ENCODE measurements at regions not wholly inside any gene's neighbourhood (a gene's known extent, or its start where the extent isn't known, plus 50 kb on each side); places are given as distances from the start of the nearest gene placed in this dataset.

DNA sequence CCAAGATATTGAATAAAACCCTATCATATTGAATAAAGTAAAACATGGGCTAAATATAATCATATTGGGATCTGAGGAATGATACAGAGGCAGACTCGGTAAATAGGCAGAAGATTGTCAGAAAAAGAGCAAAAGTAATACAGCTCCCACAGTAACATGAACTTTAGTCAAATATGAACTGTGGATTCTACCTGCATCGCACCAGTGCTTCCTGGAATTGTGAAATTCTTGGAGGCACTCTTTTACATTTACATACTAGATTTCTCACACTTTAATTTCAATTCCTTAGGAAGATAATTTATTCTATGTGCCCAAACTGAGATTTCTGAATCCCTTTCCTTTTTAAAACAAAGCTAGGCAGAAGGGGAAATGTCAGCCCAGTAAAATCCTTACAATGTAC is 325.1 kb upstream of the SLC39A10 start (continued):
- TF ChIP-seq YY1 (IDR thresholded peaks at IDR 0.05; ENCODE audit: low read depth, low read length) = no peak
- TF ChIP-seq, protein P1, sequence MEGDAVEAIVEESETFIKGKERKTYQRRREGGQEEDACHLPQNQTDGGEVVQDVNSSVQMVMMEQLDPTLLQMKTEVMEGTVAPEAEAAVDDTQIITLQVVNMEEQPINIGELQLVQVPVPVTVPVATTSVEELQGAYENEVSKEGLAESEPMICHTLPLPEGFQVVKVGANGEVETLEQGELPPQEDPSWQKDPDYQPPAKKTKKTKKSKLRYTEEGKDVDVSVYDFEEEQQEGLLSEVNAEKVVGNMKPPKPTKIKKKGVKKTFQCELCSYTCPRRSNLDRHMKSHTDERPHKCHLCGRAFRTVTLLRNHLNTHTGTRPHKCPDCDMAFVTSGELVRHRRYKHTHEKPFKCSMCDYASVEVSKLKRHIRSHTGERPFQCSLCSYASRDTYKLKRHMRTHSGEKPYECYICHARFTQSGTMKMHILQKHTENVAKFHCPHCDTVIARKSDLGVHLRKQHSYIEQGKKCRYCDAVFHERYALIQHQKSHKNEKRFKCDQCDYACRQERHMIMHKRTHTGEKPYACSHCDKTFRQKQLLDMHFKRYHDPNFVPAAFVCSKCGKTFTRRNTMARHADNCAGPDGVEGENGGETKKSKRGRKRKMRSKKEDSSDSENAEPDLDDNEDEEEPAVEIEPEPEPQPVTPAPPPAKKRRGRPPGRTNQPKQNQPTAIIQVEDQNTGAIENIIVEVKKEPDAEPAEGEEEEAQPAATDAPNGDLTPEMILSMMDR (IDR thresholded peaks at IDR 0.05; ENCODE audit: control extremely low read depth in 1 of 3, insufficient read depth in 1 of 3, low read depth in 1 of 3, low read length in 3 of 3) = no peak
- no peak for TF ChIP-seq BACH1 (IDR thresholded peaks at IDR 0.05; ENCODE audit: low read length)
